MM.1S (cell line): ENCODE measurements at regions not wholly inside any gene's neighbourhood (a gene's known extent, or its start where the extent isn't known, plus 50 kb on each side); places are given as distances from the start of the nearest gene placed in this dataset.

Source experiments
- EZH2 ChIP-seq: fragments of 300-600 bp; sonication (generic); optimal IDR thresholded peaks from 2 replicates; pipeline ENCODE3; 2017; ENCODE audit warnings: low read depth, mild to moderate bottlenecking, antibody characterized with exemption, low read length, mixed read lengths
- TF ChIP-seq, protein P1 (sequence below): fragments of 300-600 bp; sonication (generic); IDR thresholded peaks from 2 replicates; pipeline ENCODE4 v1.5.1; 2016; ENCODE audit warnings: antibody characterized with exemption, low read length, mixed read lengths

DNA sequence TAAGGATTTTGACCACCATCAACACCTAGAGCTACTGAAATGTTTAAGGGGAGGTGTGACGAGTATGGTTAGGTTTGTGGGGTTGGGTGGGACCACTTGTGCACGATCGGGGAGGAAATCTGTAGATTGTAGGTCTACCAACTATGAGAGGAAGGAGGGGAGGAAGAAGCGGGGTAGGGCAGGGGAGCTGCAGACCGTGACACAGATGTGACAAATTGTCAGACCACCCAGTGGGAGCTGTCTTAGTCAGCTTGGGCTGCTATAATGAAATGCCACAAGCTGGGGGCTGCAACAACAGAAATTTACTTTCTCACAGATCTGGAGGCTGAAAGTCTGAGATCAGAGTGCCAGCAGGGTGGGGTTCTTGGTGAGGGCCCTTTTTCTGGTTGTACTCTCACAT, 62.2 kb upstream of the ARGLU1 start:
- TF ChIP-seq EZH2: no peak
- TF ChIP-seq, protein P1, sequence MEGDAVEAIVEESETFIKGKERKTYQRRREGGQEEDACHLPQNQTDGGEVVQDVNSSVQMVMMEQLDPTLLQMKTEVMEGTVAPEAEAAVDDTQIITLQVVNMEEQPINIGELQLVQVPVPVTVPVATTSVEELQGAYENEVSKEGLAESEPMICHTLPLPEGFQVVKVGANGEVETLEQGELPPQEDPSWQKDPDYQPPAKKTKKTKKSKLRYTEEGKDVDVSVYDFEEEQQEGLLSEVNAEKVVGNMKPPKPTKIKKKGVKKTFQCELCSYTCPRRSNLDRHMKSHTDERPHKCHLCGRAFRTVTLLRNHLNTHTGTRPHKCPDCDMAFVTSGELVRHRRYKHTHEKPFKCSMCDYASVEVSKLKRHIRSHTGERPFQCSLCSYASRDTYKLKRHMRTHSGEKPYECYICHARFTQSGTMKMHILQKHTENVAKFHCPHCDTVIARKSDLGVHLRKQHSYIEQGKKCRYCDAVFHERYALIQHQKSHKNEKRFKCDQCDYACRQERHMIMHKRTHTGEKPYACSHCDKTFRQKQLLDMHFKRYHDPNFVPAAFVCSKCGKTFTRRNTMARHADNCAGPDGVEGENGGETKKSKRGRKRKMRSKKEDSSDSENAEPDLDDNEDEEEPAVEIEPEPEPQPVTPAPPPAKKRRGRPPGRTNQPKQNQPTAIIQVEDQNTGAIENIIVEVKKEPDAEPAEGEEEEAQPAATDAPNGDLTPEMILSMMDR: no peak
